ENCODE measurements at regions not wholly inside any gene's neighbourhood (a gene's known extent, or its start where the extent isn't known, plus 50 kb on each side); places are given as distances from the start of the nearest gene placed in this dataset.
"Not testable (repeated sequence)": the region's sequence is repeated elsewhere in the genome, so short reads cannot be mapped to it uniquely, and the experiment has no call there.

DNA sequence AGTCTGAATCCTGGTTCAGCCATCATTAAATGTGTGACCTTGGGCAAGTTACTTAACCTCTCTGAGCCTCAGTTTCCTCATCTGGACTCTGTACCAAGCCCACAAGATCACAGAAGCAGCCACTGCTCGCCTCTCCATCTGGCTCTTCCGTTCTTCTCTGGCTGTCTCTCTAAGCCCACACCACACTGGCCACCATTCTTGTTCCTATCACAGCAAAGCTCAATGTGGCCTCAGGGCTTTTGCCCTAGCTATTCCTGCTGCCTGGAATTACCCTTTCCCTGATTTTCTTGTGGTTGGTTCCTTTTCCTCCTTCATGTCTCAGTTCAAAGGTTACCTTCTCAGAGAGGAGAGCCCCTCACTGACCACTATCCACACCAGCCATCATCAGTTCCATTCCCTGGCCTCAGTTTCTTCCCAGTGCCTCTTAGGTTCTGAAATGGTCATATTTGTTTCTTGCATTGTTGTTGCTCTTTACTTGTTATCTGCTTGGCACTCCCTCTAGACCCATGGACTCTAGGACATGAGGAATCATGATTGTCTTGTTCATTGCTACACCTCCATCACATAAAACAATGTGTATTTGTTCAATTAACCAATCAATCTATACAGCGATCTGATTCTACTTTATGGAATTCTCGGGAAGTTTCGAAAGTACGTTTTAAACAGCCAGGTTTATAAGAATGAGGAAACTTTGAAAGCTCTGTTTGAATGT, 56.5 kb upstream of the PTPN1 start:
- dilution Hi-C loops (cut with MboI; ENCODE audit: extremely low pct_ligation_motif_present, low sequenced_read_pairs) = no loop called here
- Histone ChIP-seq H3K79me2 (ENCODE audit: control insufficient read depth, insufficient read depth, low read length) (no peaks in the 10 kb centered on the region), H3K9me1 (ENCODE audit: control insufficient read depth, extremely low read depth, insufficient read depth, low read length) (no peaks in the 10 kb centered on the region), H3K9ac (ENCODE audit: control insufficient read depth, extremely low read depth, insufficient read depth, low read length) (no peak overlapping the region), H3K4me2 (ENCODE audit: control insufficient read depth, extremely low read depth, insufficient read depth, low read depth, low read length) (no peak overlapping the region), H2AFZ (ENCODE audit: control insufficient read depth, low read length) (no peak overlapping the region), H3K4me1 (ENCODE audit: control insufficient read depth, extremely low read depth, insufficient read depth, low read length) (peaks cover 3% of the 10 kb centered on the region), H3K9me3 (ENCODE audit: control insufficient read depth, low read depth, low read length) (no peaks in the 10 kb centered on the region), H3K27me3 (ENCODE audit: control insufficient read depth, extremely low read depth, insufficient read depth, low read length) (no peaks in the 10 kb centered on the region), H3K36me3 (ENCODE audit: control insufficient read depth in 2 of 2, extremely low read depth in 1 of 2, insufficient read depth in 2 of 2, low read length in 2 of 2) (no peaks in the 10 kb centered on the region), H3K4me3 (ENCODE audit: control insufficient read depth in 2 of 3, extremely low read depth in 1 of 3, insufficient read depth in 2 of 3, low read depth in 1 of 3, low read length in 3 of 3) (no peak overlapping the region), H4K20me1 (ENCODE audit: control insufficient read depth, extremely low read depth, insufficient read depth, low read length) (no peaks in the 10 kb centered on the region), H3K27ac (ENCODE audit: control insufficient read depth, insufficient read depth, low read length) (no peak overlapping the region)
- FAIRE-seq = no peak
- DNase-seq (ENCODE audit: low read depth, low spot score) = no peak
- TF ChIP-seq EZH2 (IDR thresholded peaks at IDR 0.05; ENCODE audit: low read length) (no peak), CTCF (optimal IDR thresholded peaks at IDR 0.05 in 1 of 3, IDR thresholded peaks at IDR 0.05 in 1 of 3, conservative IDR thresholded peaks at IDR 0.05 in 1 of 3; ENCODE audit: extremely low read depth in 1 of 3, insufficient read depth in 2 of 3, low read length in 3 of 3) (no peak)

GRCh38 chr20:50455245-50455644, 54.9 kb upstream of the PTPN1 start:
- H3K9ac ChIP-seq (ENCODE audit: control insufficient read depth, extremely low read depth, insufficient read depth, low read length); H3K9me3 ChIP-seq (ENCODE audit: control insufficient read depth, low read depth, low read length); H3K4me2 ChIP-seq (ENCODE audit: control insufficient read depth, extremely low read depth, insufficient read depth, low read depth, low read length); H2AFZ ChIP-seq (ENCODE audit: control insufficient read depth, low read length); H4K20me1 ChIP-seq (ENCODE audit: control insufficient read depth, extremely low read depth, insufficient read depth, low read length); dilution Hi-C loops (cut with MboI; ENCODE audit: extremely low pct_ligation_motif_present, low sequenced_read_pairs); H3K36me3 ChIP-seq (ENCODE audit: control insufficient read depth in 2 of 2, extremely low read depth in 1 of 2, insufficient read depth in 2 of 2, low read length in 2 of 2); H3K4me3 ChIP-seq (ENCODE audit: control insufficient read depth in 2 of 3, extremely low read depth in 1 of 3, insufficient read depth in 2 of 3, low read depth in 1 of 3, low read length in 3 of 3); FAIRE-seq; H3K27me3 ChIP-seq (ENCODE audit: control insufficient read depth, extremely low read depth, insufficient read depth, low read length); H3K4me1 ChIP-seq (ENCODE audit: control insufficient read depth, extremely low read depth, insufficient read depth, low read length); DNase-seq (ENCODE audit: low read depth, low spot score); H3K9me1 ChIP-seq (ENCODE audit: control insufficient read depth, extremely low read depth, insufficient read depth, low read length); H3K79me2 ChIP-seq (ENCODE audit: control insufficient read depth, insufficient read depth, low read length); H3K27ac ChIP-seq (ENCODE audit: control insufficient read depth, insufficient read depth, low read length): not testable (repeated sequence)

Data from keratinocyte (primary cell).